HepG2 (cell line): ENCODE measurements at regions not wholly inside any gene's neighbourhood (a gene's known extent, or its start where the extent isn't known, plus 50 kb on each side); places are given as distances from the start of the nearest gene placed in this dataset.

Experiments
- ATAC-seq: fragments of 200-7000 bp; cut with Tn5 transposase; 3 replicates; pipeline ENCODE4 v1.9.1; 2020; ENCODE audit warnings: mild to moderate bottlenecking, moderate library complexity
- BruUV-seq: library from RNA; stranded (reverse); fragments of 400-500 nt; replicated peaks from 2 replicates; lab custom pipeline; 2021; lab: Mats Ljungman, UMichigan
- CTCF ChIA-PET: fragments of 300-600 bp; formaldehyde crosslinking; extraction: SDS; loops from one replicate; lab custom pipeline; 2021; ENCODE audit warnings: low total read pairs, inconsistent platforms, low intra/inter-chr PET ratio; lab: Yijun Ruan, JAX
- POLR2A ChIA-PET: fragments of 350-600 bp; sonication (Branson Sonifier 250); formaldehyde crosslinking; loops from one replicate; lab custom pipeline; 2020; ENCODE audit warnings: antibody characterized with exemption, inconsistent platforms; lab: Yijun Ruan, JAX
- DNase-seq: peaks from one replicate; pipeline ENCODE4 v3.0.0-alpha.2; 2015; ENCODE audit warnings: low spot score
- FAIRE-seq: peaks from 3 replicates; lab custom pipeline; 2011; peaks lifted over from hg19 to GRCh38; lab: Jason Lieb, UNC
- H2AFZ ChIP-seq: one replicate; pipeline ENCODE4 v1.6.1; 2011; ENCODE audit warnings: low read length, inconsistent platforms
- H3K27ac ChIP-seq: fragments of 300-600 bp; 3 replicates; pipeline ENCODE4 v1.8.0; 2011; ENCODE audit warnings: mixed run types, mild to moderate bottlenecking, mixed read lengths, low read length, inconsistent platforms; ENCODE audit not compliant: insufficient read depth; ENCODE audit errors: extremely low read length
- H3K27me3 ChIP-seq, 2 experiments: fragments of 200-600 bp in 1 of 2; 2 replicates in 1 of 2; 3 replicates in 1 of 2; pipeline versions ENCODE4 v1.6.0 to v1.8.0; 2011; ENCODE audit warnings: low read length in 2 of 2, mild to moderate bottlenecking in 2 of 2, moderate library complexity in 2 of 2, inconsistent platforms in 1 of 2; ENCODE audit not compliant: insufficient read depth in 2 of 2, control insufficient read depth in 1 of 2
- H3K36me3 ChIP-seq, 2 experiments: fragments of 200-600 bp in 1 of 2; replicated peaks in 1 of 2; 2 replicates in 1 of 2; 3 replicates in 1 of 2; pipeline versions ENCODE4 v1.5.1 to v1.8.0; 2011; ENCODE audit warnings: low read length in 2 of 2, inconsistent platforms in 1 of 2; ENCODE audit not compliant: insufficient read depth in 2 of 2, control insufficient read depth in 1 of 2
- H3K4me1 ChIP-seq: 2 replicates; pipeline ENCODE4 v1.5.1; 2012; ENCODE audit warnings: low read length, inconsistent platforms; ENCODE audit not compliant: insufficient read depth
- H3K4me2 ChIP-seq: 2 replicates; pipeline ENCODE4 v1.6.0; 2011; ENCODE audit warnings: low read depth, low read length, inconsistent platforms
- H3K4me3 ChIP-seq, 3 experiments: fragments of 200-600 bp in 1 of 3; sonication (generic), shearing (Covaris generic) in 1 of 3; replicated peaks in 1 of 3; 2 replicates each; pipeline ENCODE4 v1.5.1; 2011 to 2016; ENCODE audit warnings: low read length in 3 of 3, inconsistent platforms in 2 of 3, low read depth in 2 of 3, mild to moderate bottlenecking in 2 of 3, control low read depth in 1 of 3, mixed read lengths in 1 of 3; ENCODE audit not compliant: insufficient read depth in 1 of 3
- H3K79me2 ChIP-seq: one replicate; pipeline ENCODE4 v1.6.1; 2011; ENCODE audit warnings: low read length, inconsistent platforms; ENCODE audit not compliant: insufficient read depth
- H3K9ac ChIP-seq: 2 replicates; pipeline ENCODE4 v1.6.0; 2011; ENCODE audit warnings: mild to moderate bottlenecking, low read depth, low read length, inconsistent platforms; ENCODE audit not compliant: insufficient read depth
- H3K9me3 ChIP-seq: 2 replicates; pipeline ENCODE4 v1.5.1; 2012; ENCODE audit warnings: mild to moderate bottlenecking, low read length
- H4K20me1 ChIP-seq: 2 replicates; pipeline ENCODE4 v1.6.0; 2011; ENCODE audit warnings: inconsistent platforms, mild to moderate bottlenecking, low read length, moderate library complexity; ENCODE audit not compliant: insufficient read depth
- CHD2 ChIP-seq: IDR thresholded peaks from 2 replicates; pipeline ENCODE4 v1.6.1; 2011; ENCODE audit warnings: low read depth, low read length, improper control_type of control experiment
- KDM4B ChIP-seq: sonication (generic); formaldehyde crosslinking; IDR thresholded peaks from 2 replicates; pipeline ENCODE4 v1.4.0; 2020; ENCODE audit warnings: missing genetic modification reagents
- RCOR2 ChIP-seq: IDR thresholded peaks from 2 replicates; pipeline ENCODE4 v1.6.1; 2016; ENCODE audit warnings: missing biosample characterization, missing genetic modification reagents
- SATB2 ChIP-seq: sonication (generic); formaldehyde crosslinking; IDR thresholded peaks from 2 replicates; pipeline ENCODE4 v1.5.0; 2020; ENCODE audit warnings: missing genetic modification reagents
- SYNCRIP ChIP-seq: fragments of 200-400 bp; formaldehyde crosslinking; IDR thresholded peaks from 2 replicates; pipeline ENCODE4 v1.6.1; 2018; ENCODE audit warnings: mild to moderate bottlenecking, low read depth, low read length; ENCODE audit not compliant: insufficient read depth
- THAP9 ChIP-seq: sonication (generic); formaldehyde crosslinking; IDR thresholded peaks from 2 replicates; pipeline ENCODE4; 2020; ENCODE audit warnings: missing genetic modification reagents, mild to moderate bottlenecking, borderline replicate concordance
- ZBTB10 ChIP-seq: sonication (generic); formaldehyde crosslinking; IDR thresholded peaks from 2 replicates; pipeline ENCODE4 v1.4.0; 2020; ENCODE audit warnings: missing genetic modification reagents, borderline replicate concordance
- ZBTB39 ChIP-seq: sonication (generic); formaldehyde crosslinking; IDR thresholded peaks from 2 replicates; pipeline ENCODE4 v1.5.0; 2020; ENCODE audit warnings: missing genetic modification reagents
- ZNF30 ChIP-seq: sonication (generic); formaldehyde crosslinking; IDR thresholded peaks from 2 replicates; pipeline ENCODE4 v1.5.0; 2020; ENCODE audit warnings: mild to moderate bottlenecking, missing genetic modification reagents
- ZNF777 ChIP-seq: sonication (generic); formaldehyde crosslinking; IDR thresholded peaks from 2 replicates; pipeline ENCODE4 v1.4.0; 2020; ENCODE audit warnings: missing genetic modification reagents
- ZSCAN21 ChIP-seq: sonication (generic); formaldehyde crosslinking; IDR thresholded peaks from 2 replicates; pipeline ENCODE4 v1.8.0; 2022; ENCODE audit warnings: mild to moderate bottlenecking, missing genetic modification reagents, moderate library complexity, borderline replicate concordance
- WGBS: methylation state at CpG from one replicate; pipeline ENCODE4 v1.1.6; 2017; ENCODE audit warnings: low lambda C conversion rate; 5-methylcytosine and 5-hydroxymethylcytosine counted together
- in situ Hi-C: cut with HindIII; loops from 2 replicates; pipeline ENCODE4 v1.10.0; 2017; ENCODE audit warnings: low pct_unique_long_range_greater_than_20kb; ENCODE audit not compliant: extremely low pct_ligation_motif_present
- intact Hi-C: fragments of 100-400 bp; cut with micrococcal nuclease; formaldehyde crosslinking; loops from one replicate; pipeline ENCODE4 v1.10.0; 2022; ENCODE audit not compliant: unreplicated experiment

- Histone ChIP-seq H3K27me3 (no peaks in the 10 kb centered on the region), H3K9ac (no peak overlapping the region), H3K4me3 (no peak overlapping the region), H3K36me3 (no peaks in the 10 kb centered on the region), H2AFZ (no peak overlapping the region), H3K4me1 (no peaks in the 10 kb centered on the region), H4K20me1 (no peaks in the 10 kb centered on the region), H3K79me2 (no peaks in the 10 kb centered on the region), H3K27ac (no peak overlapping the region), H3K4me2 (no peak overlapping the region), H3K9me3 (no peaks in the 10 kb centered on the region)
- TF ChIP-seq KDM4B (no peak), ZBTB10 (CRISPR knock-in tag) (no peak)
- no peak for DNase-seq
- no peak for ATAC-seq
- CTCF ChIA-PET, result no interaction called here
- no peak for FAIRE-seq
- POLR2A ChIA-PET, result no interaction called here
- in situ Hi-C loops (no loop called here), intact Hi-C loops (no loop called here)
- 10% methylated on average over 8 of the region's 8 CpGs for WGBS
- no TSS peak for BruUV-seq
Measured at GRCh38 chr4:130703211-130703935, 1607.4 kb downstream of the C4orf33 start.

- Histone ChIP-seq H3K27me3 (no peaks in the 10 kb centered on the region), H3K36me3 (no peaks in the 10 kb centered on the region), H3K4me1 (no peaks in the 10 kb centered on the region), H4K20me1 (no peaks in the 10 kb centered on the region), H3K9me3 (no peaks in the 10 kb centered on the region), H3K79me2 (no peaks in the 10 kb centered on the region), H2AFZ (no peak overlapping the region), H3K9ac (no peak overlapping the region), H3K4me2 (no peak overlapping the region), H3K4me3 (no peak overlapping the region), H3K27ac (no peak overlapping the region)
- POLR2A ChIA-PET, result no interaction called here
- CTCF ChIA-PET, result no interaction called here
- no TSS peak for BruUV-seq
- ATAC-seq, result no peak
- in situ Hi-C loops (no loop called here), intact Hi-C loops (no loop called here)
- FAIRE-seq, result no peak
- DNase-seq, result no peak
- TF ChIP-seq ZBTB39, result no peak
- no peak for TF ChIP-seq ZSCAN21 (CRISPR knock-in tag)
- TF ChIP-seq CHD2, result no peak
- TF ChIP-seq SATB2, result no peak
- no peak for TF ChIP-seq ZNF777 (CRISPR knock-in tag)
- TF ChIP-seq ZNF30 (CRISPR knock-in tag), result no peak
- no peak for TF ChIP-seq THAP9
- no peak for TF ChIP-seq SYNCRIP
- no peak for TF ChIP-seq RCOR2 (CRISPR knock-in tag)
Measured at GRCh38 chr4:130705023-130705422, 1609.1 kb downstream of the C4orf33 start.
